Endothelial cell of umbilical vein (primary cell): ENCODE measurements at regions not wholly inside any gene's neighbourhood (a gene's known extent, or its start where the extent isn't known, plus 50 kb on each side); places are given as distances from the start of the nearest gene placed in this dataset.

Experiments
- BruUV-seq: library from RNA; stranded (reverse); fragments of 400-500 nt; replicated peaks from 2 replicates; lab custom pipeline; 2021; lab: Mats Ljungman, UMichigan
- CTCF ChIA-PET: fragments of 300-600, 350-600 bp; sonication (Branson Sonifier 250); formaldehyde crosslinking; loops from one replicate; lab custom pipeline; 2021; ENCODE audit warnings: antibody characterized with exemption, inconsistent platforms; lab: Charles Lee
- POLR2A ChIA-PET: fragments of 300-600, 350-600 bp; sonication (Branson Sonifier 250); formaldehyde crosslinking; loops from one replicate; lab custom pipeline; 2021; ENCODE audit warnings: antibody characterized with exemption, inconsistent platforms; lab: Charles Lee
- DNase-seq: peaks from one replicate; pipeline ENCODE4 v3.0.0-alpha.2; 2011; ENCODE audit warnings: low read depth, low spot score
- FAIRE-seq: peaks from 2 replicates; lab custom pipeline; 2011; peaks lifted over from hg19 to GRCh38; lab: Jason Lieb, UNC
- H2AFZ ChIP-seq: 2 replicates; pipeline ENCODE4 v1.6.0; 2012; ENCODE audit warnings: low read depth, low read length, control low read depth, inconsistent platforms
- H3K27ac ChIP-seq: 2 replicates; pipeline ENCODE4 v1.5.1; 2011; ENCODE audit warnings: low read depth, mild to moderate bottlenecking, control low read depth, low read length, moderate library complexity; ENCODE audit not compliant: insufficient read depth
- H3K27me3 ChIP-seq, 2 experiments: 2 replicates each; pipeline versions ENCODE4 v1.6.0 to v1.6.1; 2011; ENCODE audit warnings: low read length in 2 of 2, mixed read lengths in 1 of 2; ENCODE audit not compliant: control insufficient read depth in 2 of 2, insufficient read depth in 2 of 2
- H3K36me3 ChIP-seq, 2 experiments: 2 replicates in 1 of 2; 3 replicates in 1 of 2; pipeline ENCODE4 v1.5.1; 2011; ENCODE audit warnings: low read length in 2 of 2, mild to moderate bottlenecking in 1 of 2, moderate library complexity in 1 of 2; ENCODE audit not compliant: control insufficient read depth in 2 of 2, insufficient read depth in 2 of 2; ENCODE audit errors: extremely low read depth in 1 of 2
- H3K4me1 ChIP-seq: 3 replicates; pipeline ENCODE4 v1.5.1; 2011; ENCODE audit warnings: mild to moderate bottlenecking, low read length; ENCODE audit not compliant: control insufficient read depth, insufficient read depth; ENCODE audit errors: extremely low read depth
- H3K4me2 ChIP-seq: 2 replicates; pipeline ENCODE4 v1.6.1; 2011; ENCODE audit warnings: low read length, control low read depth, mixed read lengths; ENCODE audit not compliant: insufficient read depth
- H3K4me3 ChIP-seq, 3 experiments: fragments of 200-600 bp in 1 of 3; sonication (generic), shearing (Covaris generic) in 1 of 3; replicated peaks in 1 of 3; 2 replicates each; pipeline ENCODE4 v1.5.1; 2011 to 2016; ENCODE audit warnings: control low read depth in 3 of 3, low read length in 3 of 3, mild to moderate bottlenecking in 2 of 3, inconsistent platforms in 1 of 3, low read depth in 1 of 3, moderate library complexity in 1 of 3; ENCODE audit not compliant: insufficient read depth in 1 of 3
- H3K79me2 ChIP-seq: 2 replicates; pipeline ENCODE4 v1.6.0; 2012; ENCODE audit warnings: low read length, inconsistent platforms; ENCODE audit not compliant: control insufficient read depth, insufficient read depth
- H3K9ac ChIP-seq: replicated peaks from 2 replicates; pipeline ENCODE3; 2011; ENCODE audit warnings: low read length, control low read depth; ENCODE audit not compliant: insufficient read depth; ENCODE audit errors: extremely low read depth
- H3K9me1 ChIP-seq: replicated peaks from 3 replicates; pipeline ENCODE4 v1.6.0; 2011; ENCODE audit warnings: mild to moderate bottlenecking, low read length; ENCODE audit not compliant: control insufficient read depth, insufficient read depth; ENCODE audit errors: extremely low read depth
- H3K9me3 ChIP-seq: replicated peaks from 2 replicates; pipeline ENCODE4 v1.5.1; 2012; ENCODE audit warnings: low read length, inconsistent platforms; ENCODE audit not compliant: control insufficient read depth, insufficient read depth
- H4K20me1 ChIP-seq: replicated peaks from 2 replicates; pipeline ENCODE3; 2011; ENCODE audit warnings: mild to moderate bottlenecking, low read length; ENCODE audit not compliant: control insufficient read depth, insufficient read depth; ENCODE audit errors: extremely low read depth
- EZH2 ChIP-seq: IDR thresholded peaks from 2 replicates; pipeline ENCODE4 v1.6.1; 2012; ENCODE audit warnings: borderline replicate concordance, low read depth, mild to moderate bottlenecking, moderate library complexity, low read length, inconsistent platforms; ENCODE audit not compliant: severe bottlenecking
- FOS ChIP-seq: IDR thresholded peaks from 2 replicates; pipeline ENCODE4 v1.6.1; 2011; ENCODE audit warnings: mild to moderate bottlenecking, low read length, moderate library complexity, borderline replicate concordance; ENCODE audit not compliant: insufficient read depth
- GATA2 ChIP-seq: IDR thresholded peaks from 2 replicates; pipeline ENCODE4 v1.7.0; 2011; ENCODE audit warnings: low read depth, mild to moderate bottlenecking, moderate library complexity, mixed read lengths, low read length; ENCODE audit not compliant: insufficient read length, insufficient read depth
- JUN ChIP-seq: IDR thresholded peaks from 2 replicates; pipeline ENCODE4 v1.6.1; 2011; ENCODE audit warnings: borderline replicate concordance, low read depth; ENCODE audit not compliant: insufficient read length, insufficient read depth
- POLR2A ChIP-seq: IDR thresholded peaks from 2 replicates; pipeline ENCODE4 v1.6.1; 2012; ENCODE audit warnings: low read depth, mild to moderate bottlenecking, control low read depth, low read length
- dilution Hi-C: fragments of 300-500 bp; cut with MboI; formaldehyde crosslinking; loops from one replicate; pipeline ENCODE4 v1.15.0; 2019; ENCODE audit warnings: low sequenced_read_pairs; ENCODE audit not compliant: extremely low pct_ligation_motif_present
- intact Hi-C: fragments of 100-400 bp; cut with micrococcal nuclease; formaldehyde crosslinking; loops from one replicate; pipeline ENCODE4 v1.10.0; 2022
- TF ChIP-seq, protein P1 (sequence below), 2 donors: IDR thresholded peaks; 1 replicate in 1 of 2; 2 replicates in 1 of 2; pipeline ENCODE4 v1.5.1; 2011; ENCODE audit warnings: low read length in 2 of 2, mild to moderate bottlenecking in 2 of 2, moderate library complexity in 2 of 2, control low read depth in 1 of 2, inconsistent platforms in 1 of 2, low read depth in 1 of 2; ENCODE audit not compliant: insufficient read depth in 1 of 2; ENCODE audit errors: extremely low read depth in 1 of 2

DNA sequence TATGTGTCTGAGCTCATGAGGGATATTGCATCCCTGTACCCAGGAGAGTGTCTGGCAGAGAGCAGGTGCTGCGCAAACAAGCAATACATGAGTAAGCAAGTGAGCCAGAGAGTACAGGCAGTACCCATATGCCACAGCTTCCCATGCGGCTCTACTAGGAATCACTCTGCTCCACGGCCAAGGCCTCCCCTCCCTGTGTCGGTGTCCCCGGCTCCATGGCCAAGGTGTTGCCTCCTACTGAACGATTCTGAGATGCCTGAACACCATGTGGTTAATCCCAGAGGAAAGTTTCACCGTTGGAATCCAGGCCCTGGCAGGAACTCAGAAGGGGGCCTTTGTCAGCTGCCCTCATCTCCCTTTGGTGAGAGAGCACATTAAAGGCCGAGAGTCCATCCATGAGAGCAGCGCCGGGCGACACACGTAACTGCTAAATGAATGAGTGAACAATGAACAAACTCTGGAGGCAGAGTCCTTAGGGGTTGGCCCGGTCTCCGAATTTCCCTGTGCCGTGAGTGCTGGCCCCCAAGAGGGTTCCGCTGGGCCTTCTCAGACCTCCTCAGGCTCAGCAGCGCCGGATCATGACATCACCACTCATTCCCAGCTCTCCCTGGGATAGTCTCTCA, 136.0 kb upstream of the FAM20C start:
- dilution Hi-C loops (no loop called here), intact Hi-C loops (no loop called here)
- Histone ChIP-seq H3K4me2 (no peak overlapping the region), H3K36me3 (no peaks in the 10 kb centered on the region), H4K20me1 (no peaks in the 10 kb centered on the region), H3K9me3 (no peaks in the 10 kb centered on the region), H3K27ac (no peak overlapping the region), H3K4me1 (no peaks in the 10 kb centered on the region), H3K9me1 (no peaks in the 10 kb centered on the region), H3K9ac (no peak overlapping the region), H3K79me2 (no peaks in the 10 kb centered on the region), H3K27me3 (peaks cover 0 to 3% of the 10 kb centered on the region in 2 experiments), H3K4me3 (no peak overlapping the region), H2AFZ (no peak overlapping the region)
- no peak for TF ChIP-seq FOS
- CTCF ChIA-PET = interaction anchor here (1.0 kb wide), 1 partner anchor 8 kb away, joined by 3 read pairs; no protein-coding TSS in a partner anchor
- no TSS peak for BruUV-seq
- DNase-seq (no peak), FAIRE-seq (no peak)
- POLR2A ChIA-PET = no interaction called here

DNA sequence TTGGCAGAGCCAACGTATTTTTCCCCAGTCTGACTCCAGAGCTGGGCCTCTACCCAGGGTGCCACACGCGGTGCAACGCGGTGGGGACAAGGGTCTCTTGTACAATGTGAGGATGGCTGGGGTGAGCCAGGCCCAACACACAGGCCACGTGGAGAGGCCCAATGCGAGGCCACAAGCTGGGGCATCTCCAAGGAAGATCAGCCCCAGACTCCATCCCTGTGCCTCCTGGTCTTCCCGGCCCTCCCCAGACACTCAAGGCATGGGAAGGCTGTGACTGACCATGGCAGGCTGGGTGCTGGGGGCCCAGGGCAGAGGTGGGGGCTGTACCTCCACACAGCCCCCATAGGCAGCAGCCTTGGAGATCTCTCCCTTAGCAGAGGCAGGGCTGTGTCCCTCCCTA, 135.3 kb upstream of the FAM20C start:
- Histone ChIP-seq H3K36me3 (no peaks in the 10 kb centered on the region), H3K79me2 (no peaks in the 10 kb centered on the region), H4K20me1 (no peaks in the 10 kb centered on the region), H2AFZ (no peak overlapping the region), H3K4me3 (no peak overlapping the region), H3K9me3 (no peaks in the 10 kb centered on the region), H3K4me1 (no peaks in the 10 kb centered on the region), H3K4me2 (no peak overlapping the region), H3K9me1 (no peaks in the 10 kb centered on the region), H3K27ac (no peak overlapping the region), H3K27me3 (peaks cover 0 to 3% of the 10 kb centered on the region in 2 experiments), H3K9ac (no peak overlapping the region)
- CTCF ChIA-PET = interaction anchor here (1.5 kb wide), 1 partner anchor 96 kb away, joined by 3 read pairs; no protein-coding TSS in a partner anchor
- DNase-seq (no peak), FAIRE-seq (no peak)
- BruUV-seq = no TSS peak
- POLR2A ChIA-PET = no interaction called here
- intact Hi-C loops = no loop called here
- TF ChIP-seq GATA2 (no peak), JUN (no peak), EZH2 (no peak), POLR2A (no peak)
- TF ChIP-seq, protein P1, sequence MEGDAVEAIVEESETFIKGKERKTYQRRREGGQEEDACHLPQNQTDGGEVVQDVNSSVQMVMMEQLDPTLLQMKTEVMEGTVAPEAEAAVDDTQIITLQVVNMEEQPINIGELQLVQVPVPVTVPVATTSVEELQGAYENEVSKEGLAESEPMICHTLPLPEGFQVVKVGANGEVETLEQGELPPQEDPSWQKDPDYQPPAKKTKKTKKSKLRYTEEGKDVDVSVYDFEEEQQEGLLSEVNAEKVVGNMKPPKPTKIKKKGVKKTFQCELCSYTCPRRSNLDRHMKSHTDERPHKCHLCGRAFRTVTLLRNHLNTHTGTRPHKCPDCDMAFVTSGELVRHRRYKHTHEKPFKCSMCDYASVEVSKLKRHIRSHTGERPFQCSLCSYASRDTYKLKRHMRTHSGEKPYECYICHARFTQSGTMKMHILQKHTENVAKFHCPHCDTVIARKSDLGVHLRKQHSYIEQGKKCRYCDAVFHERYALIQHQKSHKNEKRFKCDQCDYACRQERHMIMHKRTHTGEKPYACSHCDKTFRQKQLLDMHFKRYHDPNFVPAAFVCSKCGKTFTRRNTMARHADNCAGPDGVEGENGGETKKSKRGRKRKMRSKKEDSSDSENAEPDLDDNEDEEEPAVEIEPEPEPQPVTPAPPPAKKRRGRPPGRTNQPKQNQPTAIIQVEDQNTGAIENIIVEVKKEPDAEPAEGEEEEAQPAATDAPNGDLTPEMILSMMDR (IDR thresholded peaks at IDR 0.05; ENCODE audit: extremely low read depth in 1 of 2, insufficient read depth in 1 of 2, low read depth in 1 of 2, low read length in 2 of 2) = no peak
- dilution Hi-C loops = no loop called here
